GOT3 (cell line): ENCODE measurements at regions not wholly inside any gene's neighbourhood (a gene's known extent, or its start where the extent isn't known, plus 50 kb on each side); places are given as distances from the start of the nearest gene placed in this dataset.
"Not testable (repeated sequence)": the region's sequence is repeated elsewhere in the genome, so short reads cannot be mapped to it uniquely, and the experiment has no call there.

ENCODE experiments used
- DNase-seq: peaks from one replicate; lab custom pipeline; 2025; ENCODE audit warnings: mixed read lengths; lab: John Stamatoyannopoulos, UW

DNA sequence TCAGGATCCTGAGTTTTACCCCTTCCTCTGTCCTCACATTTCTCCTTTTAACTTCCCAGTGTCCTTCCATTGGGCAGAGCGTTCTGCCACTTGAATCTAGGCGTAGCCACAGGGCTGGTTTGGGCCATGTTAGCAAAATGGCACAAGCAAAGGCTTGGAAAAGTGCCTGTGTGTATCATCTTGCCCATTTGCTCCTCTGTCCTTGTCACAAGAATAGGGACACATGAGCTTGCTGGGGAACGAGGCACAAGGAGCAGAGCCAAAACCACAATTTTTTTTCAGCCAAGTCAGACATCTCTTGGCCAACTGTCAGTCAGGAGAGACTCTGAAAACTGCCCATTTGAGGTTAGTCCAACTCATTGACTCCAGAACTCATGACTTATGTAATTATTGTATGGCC lies 285.2 kb downstream of the ZNF248 start:
- no peak for DNase-seq

DNA sequence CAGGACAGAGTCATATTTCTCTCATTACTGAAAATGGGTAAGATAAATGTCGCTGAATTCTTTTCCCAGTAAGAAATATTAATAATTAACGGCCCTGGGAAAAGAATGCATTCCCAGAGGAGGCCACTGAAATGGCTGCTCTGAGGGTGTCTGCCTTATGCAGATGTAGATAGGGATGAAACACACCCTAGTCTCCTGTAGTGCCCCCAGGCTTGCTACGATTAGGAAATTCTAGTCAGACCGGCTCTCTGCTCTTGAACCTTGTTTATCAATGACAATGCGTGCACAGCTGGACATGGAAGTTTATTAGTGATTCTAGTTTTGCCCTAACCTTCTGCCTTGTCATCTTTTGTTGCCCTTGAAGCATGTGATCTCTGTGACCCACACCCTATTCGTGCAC lies 291.1 kb downstream of the ZNF248 start:
- no peak for DNase-seq

DNA sequence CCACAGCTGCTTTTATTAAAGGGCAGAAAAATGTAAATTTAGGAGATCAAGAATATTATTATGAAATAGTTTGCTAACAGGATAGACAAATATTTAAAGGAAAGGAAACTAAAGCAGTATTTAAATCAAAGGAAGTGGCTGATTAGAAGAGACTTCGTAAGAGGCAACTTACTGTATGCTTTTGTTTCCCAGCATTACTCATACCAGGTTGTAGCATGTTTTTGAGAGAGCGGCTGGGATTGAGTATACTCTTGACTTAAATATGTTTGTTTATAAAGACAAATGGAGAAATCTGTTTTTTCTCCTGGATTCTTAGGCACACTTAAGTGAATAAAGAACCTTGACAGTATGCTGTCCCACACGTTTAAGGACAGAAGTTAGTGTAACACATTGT lies 293.7 kb downstream of the ZNF248 start:
- DNase-seq: no peak

DNA sequence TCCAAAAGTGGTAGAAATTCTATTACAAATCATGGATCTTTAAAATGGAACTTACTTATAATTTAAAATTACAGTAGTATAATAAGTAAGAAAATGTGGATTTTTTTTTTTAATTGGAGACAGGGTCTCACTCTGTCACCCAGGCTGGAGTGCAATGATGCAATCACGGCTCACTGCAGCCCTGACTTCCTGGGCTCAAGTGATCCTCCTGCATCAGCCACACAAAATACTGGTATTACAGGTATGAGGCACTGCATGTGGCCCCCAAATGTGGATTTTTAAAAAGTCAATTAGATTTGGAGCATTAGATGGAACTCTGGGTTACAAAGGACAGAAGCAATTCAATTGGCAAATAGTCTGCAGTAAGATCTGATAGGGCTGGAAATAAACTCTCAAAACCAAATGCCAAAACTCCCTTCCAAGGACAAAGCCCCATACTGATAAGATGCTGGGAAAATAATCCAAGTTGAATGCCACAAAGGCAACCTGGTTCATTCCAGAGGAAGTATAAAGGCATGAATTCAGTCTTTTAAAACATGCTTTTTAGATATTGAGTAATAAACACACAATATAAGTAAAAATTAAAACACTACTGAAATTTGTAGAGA lies 294.2 kb downstream of the ZNF248 start:
- no peak for DNase-seq

DNA sequence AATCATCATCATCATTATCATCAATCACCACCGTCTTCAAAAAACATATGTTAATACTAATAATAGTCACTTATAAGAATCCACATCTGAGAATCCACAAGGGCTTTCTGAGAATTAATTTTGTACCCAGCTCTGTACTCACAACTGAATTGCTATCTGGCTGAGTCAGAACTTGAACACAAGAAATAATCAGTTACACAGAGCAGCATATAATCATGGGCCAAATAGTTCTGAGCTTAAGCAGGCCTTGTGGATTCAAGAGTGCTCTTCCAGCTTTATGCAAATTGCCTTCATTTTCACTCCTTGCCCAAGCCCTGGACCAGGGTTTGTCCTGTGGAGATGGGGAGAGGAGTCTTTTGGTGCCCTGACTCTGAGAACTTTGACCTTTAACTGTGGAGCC lies 304.5 kb downstream of the ZNF248 start:
- DNase-seq: no peak

DNA sequence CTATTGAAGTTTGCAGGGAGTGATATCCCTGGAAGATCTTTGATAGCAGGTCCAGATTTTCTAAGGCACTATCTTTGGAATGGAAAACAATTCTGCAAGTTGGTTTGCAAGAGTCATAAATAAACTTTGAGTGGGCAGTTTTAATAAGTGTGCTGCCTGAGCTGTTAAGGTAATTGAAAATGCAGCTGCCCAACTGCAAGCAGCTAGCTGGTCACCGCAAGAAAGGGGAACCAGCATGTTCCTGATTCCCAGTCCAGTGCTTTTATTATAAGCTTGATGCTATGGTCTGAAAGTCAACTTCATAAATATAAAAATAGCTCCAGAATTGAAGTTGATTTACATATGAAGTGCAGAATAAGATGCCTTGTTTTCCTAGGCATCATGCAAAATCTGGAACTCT lies 308.4 kb downstream of the ZNF248 start:
- no peak for DNase-seq

DNA sequence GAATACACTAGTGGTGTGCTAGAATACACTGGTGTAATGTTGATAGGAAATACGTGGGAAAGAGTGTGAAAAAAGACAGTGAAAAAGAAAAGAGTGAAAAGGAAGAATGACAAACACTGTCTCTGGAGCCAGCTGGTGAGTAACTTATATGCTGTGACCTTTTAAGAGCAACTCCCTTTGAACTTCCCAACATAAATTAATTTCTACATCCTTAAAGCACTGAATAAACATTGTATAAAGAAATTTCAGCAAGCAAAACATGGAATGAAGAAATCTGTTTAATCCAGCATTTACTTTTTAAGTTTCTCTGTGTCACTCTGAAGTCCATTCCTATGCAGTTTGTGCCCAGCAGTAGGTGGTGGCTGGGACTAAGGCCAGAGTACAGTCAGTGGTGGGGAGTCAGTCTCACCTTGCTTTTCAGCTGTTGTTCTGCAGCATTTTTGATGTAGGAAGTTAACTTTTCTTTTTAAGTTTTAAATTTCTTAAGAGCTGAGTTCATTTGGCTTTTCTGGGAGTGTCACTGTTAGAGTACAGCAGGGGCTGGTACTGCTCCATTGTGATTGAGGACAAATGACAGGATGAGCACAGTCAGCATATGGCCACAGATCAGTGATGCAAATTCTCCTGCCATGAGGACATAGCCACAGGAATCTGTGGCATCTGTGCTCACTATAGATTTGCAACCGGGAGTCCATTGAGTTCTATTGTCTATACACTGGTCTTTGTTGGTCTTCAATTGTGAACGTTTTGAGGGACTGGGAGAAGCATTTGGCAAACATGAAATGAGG lies 321.8 kb downstream of the ZNF248 start:
- no peak for DNase-seq

DNA sequence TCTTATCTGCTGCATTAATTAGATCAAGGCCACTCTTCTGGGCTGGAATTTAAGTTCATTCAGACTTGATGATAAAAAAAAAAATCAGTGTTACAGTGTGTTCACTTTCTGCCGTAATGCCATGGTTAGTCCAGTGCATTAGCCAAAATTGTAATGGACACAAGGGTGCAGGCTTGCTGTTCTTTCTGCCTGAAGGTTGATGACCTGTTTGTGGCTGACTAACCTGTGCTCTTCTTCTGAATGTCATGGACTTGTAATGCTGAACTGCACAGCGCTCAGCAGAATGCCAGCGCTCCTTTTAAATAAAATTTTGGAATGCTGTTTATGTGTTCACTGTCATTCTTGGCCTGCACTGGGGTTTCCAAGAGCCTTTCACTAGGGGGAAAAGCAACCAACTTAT lies 323.2 kb downstream of the ZNF248 start:
- DNase-seq: no peak

DNA sequence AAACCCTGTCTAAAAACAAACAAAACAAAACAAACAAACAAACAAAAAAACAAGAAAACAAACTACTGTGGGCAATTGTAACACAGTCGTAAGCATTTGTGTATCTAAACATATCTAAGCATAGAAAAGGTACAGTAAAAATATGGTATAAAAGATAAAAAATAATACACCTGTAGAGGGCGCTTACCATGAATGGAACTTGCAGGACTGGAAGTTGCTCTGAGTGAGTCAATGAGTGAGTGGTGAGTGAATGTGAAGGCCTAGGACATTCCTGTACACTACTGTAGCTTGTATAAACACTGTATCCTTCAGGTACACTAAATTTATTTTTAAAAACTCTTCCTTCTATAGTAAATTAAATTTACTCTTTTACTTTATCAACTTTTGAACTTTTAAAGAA lies 332.0 kb downstream of the ZNF248 start:
- not testable (repeated sequence) for DNase-seq

DNA sequence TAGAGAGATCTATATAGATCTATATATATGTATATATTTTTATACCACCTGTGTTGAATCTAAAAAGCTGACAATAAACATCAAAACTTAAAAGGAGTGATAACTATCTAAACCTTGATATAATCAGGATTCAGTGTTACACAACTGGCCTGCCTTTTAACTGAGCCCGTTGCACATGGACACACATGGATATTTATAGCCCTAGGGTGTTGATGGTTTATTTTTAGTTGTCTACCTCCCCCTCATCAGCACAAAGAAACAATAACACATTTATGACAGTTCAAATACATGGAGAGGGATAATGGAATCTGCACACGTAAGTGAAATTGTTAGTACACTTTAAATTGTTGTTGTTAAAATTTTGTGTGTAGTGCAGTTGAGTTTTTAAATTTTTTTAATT lies 336.9 kb downstream of the ZNF248 start:
- DNase-seq: no peak

DNA sequence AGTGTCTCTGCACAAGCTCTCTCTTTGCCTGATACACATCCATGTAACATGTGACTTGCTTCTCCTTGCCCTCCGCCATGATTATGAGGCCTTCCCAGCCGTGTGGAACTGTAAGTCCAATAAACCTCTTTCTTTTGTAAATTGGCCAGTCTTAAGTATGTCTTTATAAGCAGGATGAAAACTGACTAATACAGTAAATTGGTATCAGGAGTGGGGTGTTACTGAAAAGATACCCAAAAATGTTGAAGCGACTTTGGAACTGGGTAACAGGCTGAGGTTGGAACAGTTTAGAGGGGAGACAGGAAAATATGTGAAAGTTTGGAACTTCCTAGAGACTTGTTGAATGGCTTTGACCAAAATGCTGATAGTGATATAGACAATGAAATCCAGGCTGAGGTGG lies 346.9 kb downstream of the ZNF248 start:
- DNase-seq: not testable (repeated sequence)

DNA sequence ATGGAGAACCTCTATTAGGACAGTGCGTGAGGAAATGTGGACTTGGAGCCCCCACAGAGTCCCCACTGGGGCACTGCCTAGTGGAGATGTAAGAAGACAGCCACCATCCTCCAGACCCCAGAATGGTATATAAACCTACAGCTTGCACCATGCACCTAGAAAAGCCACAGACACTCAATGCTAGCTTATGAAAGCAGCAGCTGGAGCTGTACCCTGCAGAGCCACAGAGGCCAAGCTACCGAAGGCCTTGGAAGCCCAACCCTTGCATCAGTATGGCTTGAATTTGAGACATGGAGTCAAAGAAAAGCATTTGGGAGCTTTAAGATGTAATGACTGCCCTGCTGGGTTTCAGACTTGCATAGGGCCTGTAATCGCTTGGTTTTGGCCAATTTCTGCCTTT lies 361.3 kb downstream of the ZNF248 start:
- no peak for DNase-seq

DNA sequence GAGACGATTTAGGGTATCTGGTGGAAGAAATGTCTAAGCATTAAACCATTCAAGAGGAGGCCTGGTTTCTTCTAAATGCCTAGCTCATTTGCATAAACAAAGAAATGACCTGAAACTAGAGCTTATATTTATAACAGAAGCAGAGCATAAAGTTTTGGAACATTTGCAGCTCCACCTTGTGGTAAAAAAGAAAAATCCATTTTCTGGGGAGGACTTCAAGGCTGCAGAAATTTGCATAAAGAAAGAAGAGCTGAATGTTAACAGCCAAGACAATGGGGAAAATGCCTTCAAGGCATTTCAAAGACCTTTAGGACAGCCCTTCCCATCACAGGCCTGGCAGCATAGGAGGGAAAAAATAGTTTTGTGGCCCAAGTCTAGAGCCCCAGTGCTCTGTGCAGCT lies 362.0 kb downstream of the ZNF248 start:
- DNase-seq: no peak

DNA sequence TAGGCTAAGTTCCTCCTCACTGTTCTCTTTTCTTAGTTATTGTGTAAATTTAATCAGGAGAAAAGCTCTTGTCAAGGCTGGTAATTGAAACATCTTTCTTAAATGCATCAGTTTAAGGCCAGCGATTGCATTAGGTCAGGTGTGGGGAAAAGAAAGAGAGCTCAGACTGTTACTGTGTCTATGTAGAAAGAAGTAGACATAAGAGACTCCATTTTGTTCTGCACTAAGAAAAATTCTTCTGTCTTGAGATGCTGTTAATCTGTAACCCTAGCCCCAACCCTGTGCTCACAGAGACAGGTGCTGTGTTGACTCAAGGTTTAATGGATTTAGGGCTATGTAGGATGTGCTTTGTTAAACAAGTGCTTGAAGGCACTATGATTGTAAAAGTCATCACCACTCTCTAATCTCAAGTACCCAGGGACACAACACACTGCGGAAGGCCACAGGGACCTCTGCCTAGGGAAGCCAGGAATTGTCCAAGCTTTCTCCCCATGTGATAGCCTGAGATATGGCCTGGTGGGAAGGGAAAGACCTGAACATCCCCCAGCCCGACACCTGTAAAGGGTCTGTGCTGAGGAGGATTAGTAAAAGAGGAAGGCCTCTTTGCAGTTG lies 364.1 kb downstream of the ZNF248 start:
- not testable (repeated sequence) for DNase-seq

DNA sequence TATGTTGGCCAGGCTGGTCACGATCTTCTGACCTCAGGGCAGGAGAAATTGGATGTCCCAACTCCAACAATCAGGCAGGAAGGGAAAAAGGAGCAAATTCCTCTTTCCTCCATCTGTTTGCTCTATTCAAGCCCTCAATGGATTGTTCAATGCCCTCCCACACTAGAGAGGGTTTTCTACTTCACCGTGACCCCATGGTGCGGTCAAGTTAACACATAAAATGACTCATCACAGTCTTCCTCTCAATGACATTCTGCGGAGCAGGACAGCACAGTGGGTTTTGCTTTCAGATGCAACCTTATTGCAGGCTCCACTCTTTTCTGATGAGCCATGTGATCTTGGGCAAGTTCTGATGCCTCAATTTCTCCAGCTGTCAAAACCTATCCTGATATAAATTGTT lies 364.9 kb downstream of the ANKRD30A start:
- no peak for DNase-seq

DNA sequence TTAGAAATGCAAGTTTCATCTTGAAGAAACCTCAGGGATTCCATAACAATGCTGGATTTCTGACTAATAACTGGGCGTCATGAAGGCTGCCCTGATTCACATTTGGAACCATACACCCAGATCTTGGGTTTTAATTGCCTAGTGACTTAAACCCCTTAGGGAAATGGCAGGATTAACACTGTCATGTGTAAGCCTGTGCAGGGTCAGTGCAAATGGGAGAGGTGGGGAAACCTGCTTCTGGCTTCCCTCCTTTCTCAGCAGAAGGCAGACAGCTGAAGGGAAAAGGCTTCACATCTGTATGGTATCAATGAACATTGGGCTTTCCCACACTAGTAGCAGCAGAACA lies 364.2 kb downstream of the ANKRD30A start:
- no peak for DNase-seq

DNA sequence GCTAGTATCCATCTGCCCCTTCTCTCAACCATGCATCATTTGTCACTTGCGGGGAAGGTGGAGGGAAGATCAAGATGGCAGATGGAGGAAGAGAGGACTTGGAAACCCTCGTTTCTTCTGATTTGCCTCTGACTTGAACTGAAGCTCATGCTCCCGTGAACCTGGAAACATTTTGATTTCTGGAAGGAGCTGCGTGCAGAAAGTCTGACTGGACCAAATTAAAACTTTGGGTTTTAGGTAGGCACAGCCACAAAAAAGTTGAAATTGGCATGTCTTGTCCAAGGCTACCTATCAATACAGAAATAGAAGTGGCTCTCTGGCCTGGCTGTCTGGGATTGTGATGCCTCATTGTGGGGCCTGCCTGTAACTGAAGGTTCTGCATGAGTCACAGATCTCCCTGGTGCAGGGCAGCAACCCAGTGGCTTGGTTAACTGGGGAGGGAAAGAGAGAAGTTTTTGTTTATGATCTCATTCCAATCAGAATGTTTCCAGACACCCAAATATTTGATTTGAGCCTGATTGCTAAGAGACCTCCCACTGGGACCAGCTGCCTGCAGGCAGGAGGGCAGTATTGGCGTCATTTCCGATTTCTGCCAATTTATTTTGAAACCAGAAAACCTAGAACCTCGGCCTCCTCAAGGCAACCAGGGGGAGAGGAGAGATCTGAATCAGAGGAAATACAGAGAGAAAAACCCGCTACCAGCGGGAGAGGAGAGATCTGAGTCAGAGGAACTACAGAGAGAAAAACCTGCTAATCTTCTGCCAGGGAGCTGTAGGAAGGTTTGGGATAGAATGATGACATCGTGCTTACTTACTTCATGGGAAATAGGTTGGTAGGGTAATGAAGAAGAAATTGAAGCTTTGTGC lies 363.6 kb downstream of the ANKRD30A start:
- peak; percentile 23 for DNase-seq

DNA sequence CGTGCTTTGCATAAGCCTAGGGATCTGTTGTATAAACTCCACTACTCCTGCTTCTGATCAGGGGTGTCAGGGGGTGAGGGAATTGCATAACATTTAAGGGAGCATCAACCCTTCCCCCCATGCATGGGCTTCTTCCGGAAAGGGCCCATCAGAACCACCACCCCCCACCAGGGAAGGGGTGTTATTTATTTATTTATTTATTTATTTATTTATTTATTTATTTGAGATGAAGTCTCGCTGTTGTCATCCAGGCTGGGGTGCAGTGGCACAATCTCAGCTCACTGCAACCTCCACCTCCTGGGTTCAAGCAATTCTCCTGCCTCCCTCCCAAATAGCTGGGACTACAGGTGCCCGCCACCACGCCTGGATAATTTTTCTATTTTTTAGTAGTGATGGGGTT lies 355.2 kb downstream of the ANKRD30A start:
- not testable (repeated sequence) for DNase-seq

DNA sequence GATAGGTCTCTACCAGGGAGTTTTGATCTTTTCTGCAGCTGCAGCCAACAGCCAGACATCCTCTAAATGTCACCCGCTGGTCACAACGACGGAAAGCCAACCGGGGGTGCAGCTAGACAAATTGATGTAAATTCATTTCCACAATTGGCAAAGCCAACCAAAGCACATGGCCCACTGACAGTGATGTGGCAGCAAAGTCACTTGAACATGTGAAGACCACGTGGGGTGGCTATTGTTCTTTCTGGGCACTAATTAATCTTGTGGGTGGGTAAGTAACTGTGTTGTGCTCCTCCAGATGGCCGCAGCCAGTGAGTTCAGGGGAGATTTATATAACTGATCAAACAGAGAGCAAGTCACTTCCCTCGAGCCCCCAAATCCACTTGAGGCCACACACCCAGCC lies 354.1 kb downstream of the ANKRD30A start:
- no peak for DNase-seq

DNA sequence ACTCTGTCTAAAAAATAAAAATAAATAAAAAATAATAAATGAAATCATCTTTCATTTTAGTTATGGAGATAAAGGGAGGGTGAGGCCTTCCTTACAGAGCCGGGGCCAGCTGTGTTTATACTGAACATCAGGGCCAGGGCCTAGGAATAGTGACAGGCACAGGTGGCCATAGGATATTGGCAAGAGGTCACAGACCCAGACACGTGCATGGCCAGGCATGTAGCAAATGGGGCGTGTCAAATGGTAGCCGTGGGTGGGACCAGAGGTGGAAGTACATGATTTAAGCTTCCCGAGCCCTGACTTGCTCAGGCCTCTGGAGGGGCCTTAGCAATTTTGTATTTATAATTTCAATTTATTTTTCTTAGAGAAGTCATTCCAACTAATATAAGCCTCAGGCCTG lies 353.0 kb downstream of the ANKRD30A start:
- no peak for DNase-seq

DNA sequence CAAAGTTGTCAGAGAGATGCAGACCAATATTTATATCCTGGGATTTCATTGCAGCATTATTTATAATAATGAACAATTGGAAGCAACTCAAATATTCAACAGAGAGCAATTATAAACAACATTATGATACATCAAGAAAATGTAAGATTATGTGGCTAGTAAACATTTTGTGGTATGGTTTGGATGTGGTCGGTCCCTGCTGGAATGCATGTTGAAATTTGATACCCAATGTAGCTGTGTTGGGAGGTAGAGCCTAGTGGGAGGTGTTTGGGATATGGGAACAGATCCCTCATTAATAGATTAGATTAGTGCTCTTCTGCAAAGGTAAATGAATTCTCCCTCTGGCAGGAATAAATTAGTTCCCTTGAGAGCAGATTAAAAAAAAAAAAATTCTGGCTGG lies 350.9 kb downstream of the ANKRD30A start:
- DNase-seq: no peak

DNA sequence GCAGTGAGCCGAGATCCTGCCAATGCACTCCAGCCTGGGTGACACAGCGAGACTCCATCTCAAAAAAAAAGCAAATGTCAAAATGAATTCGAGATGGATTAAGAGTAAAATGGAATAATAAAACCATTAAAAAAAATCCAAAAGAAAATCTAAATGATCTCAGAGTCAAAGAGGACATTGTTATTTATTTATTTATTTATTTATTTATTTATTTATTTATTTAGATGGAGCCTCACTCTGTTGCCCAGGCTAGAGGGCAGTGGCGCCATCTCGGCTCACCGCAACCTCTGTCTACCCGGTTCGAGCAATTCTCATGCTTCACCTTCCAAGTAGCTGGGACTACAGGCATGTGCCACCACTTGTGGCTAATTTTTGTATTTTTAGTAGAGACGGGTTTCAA lies 349.2 kb downstream of the ANKRD30A start:
- no peak for DNase-seq

DNA sequence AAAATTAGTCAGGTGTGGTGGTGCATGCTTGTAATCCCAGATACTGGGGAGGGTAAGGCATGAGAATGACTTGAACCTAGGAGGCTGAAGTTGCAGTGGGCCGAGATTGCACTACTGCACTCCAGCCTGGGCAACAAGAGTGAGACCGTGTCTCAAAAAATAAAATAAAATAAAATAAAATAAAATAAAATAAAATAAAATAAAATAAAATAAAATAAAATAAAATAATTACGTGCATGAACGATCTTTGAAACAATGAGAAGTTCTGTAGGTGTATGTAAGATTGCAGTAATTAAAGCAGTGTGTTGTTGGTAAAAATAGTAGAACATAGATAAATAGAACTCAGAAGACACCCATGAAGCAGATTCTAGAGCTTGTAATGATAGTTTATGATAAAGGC lies 348.5 kb downstream of the ANKRD30A start:
- no peak for DNase-seq
